NCI-H345 treated with DMSO at 0.1 percent for 48 hours (cell line): ENCODE measurements at regions not wholly inside any gene's neighbourhood (a gene's known extent, or its start where the extent isn't known, plus 50 kb on each side); places are given as distances from the start of the nearest gene placed in this dataset.
"Not testable (repeated sequence)": the region's sequence is repeated elsewhere in the genome, so short reads cannot be mapped to it uniquely, and the experiment has no call there.

ENCODE experiments used
- DNase-seq: peaks from one replicate; lab custom pipeline; 2025; ENCODE audit not compliant: unreplicated experiment; lab: John Stamatoyannopoulos, UW

DNA sequence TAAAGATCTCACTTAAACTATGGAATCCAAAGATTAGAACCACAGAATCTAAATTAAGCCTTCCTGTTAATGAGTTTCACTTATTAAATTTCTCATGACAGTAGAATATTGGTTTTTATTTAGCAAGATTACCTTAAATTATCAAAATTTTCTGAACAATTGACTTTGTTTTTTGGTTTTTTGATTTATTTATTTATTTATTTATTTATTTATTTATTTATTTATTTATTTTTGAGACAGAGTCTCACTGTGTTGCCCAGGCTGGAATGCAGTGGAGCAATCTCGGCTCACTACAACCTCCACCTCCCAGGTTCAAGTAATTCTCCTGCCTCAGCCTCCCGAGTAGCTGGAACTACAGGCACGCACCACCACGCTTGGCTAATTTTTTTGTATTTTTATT is 538.6 kb downstream of the AMY1C start:
- DNase-seq = not testable (repeated sequence)

DNA sequence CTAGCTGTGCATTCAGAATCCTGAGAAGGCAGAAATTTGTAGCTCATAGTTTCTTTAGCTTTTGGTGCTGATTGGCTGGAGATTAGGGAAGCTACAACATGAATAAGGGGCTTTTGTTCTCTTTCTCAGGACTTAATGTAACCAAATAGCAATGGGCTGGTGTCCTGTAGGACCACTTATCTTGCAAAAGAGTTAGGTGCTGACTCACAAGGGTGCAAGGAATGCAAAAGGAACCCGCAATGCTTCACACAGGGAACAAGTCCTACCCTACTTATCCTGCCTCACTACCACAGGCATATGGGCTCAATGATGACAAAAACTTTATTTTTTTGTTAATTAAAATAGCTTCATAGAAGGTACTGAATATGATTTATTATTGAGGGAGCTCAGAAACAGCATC is 541.5 kb downstream of the AMY1C start:
- no peak for DNase-seq

DNA sequence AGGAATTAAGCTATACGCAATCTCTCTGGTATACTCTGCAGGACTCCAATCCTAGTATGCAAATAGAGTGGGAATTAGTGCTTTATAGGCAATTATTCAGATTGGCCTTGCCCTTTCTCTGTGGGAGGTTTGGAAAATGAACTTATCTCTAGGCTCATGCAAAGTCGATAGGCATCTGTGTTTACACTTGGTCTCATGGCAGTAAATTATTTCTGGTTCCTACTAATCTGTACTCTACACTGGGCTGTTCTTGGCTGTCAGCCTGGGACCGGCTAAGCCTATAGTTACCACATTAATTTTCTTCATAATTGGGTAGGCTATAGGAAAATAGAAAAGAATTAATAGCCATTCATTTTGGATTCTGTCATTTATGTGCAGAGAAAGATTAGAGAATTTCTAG is 544.6 kb downstream of the AMY1C start:
- DNase-seq = no peak

DNA sequence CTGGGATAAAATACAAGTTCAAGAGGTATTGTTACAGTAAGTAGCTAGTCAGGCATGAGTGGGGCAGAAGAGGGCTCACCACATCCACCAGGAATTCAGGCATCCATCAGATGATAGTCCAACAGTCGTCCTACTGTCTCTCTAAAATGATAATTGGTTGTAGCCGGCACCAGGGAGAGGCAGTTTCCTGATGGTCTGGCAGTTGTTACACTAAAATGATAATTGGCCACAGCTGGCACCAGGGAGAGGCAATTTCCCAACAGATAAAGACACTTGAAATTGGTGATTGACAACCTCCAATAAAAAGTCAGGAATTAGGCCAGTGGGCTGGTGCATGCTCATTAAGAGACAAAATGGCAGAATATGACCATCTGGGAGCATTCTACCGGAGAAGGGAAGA is 545.8 kb downstream of the AMY1C start:
- DNase-seq = no peak

DNA sequence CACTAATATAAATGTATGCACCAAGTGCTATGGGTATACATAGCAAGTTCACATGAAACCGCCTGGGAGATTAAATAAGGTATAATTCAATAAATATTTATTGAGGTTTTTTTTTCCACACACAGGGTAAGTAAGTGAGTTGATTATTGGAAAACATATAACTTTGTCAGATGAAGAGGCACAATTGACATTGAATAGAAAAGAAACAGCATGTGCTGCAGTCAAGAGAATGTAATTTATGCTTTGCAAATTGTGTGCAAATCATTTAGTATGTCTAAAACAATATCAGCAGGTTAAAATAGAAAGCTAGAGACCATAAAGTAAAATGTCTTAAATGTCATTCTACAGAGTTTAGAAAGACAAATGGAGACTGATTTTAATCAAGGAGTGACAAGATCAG is 560.0 kb downstream of the AMY1C start:
- no peak for DNase-seq

DNA sequence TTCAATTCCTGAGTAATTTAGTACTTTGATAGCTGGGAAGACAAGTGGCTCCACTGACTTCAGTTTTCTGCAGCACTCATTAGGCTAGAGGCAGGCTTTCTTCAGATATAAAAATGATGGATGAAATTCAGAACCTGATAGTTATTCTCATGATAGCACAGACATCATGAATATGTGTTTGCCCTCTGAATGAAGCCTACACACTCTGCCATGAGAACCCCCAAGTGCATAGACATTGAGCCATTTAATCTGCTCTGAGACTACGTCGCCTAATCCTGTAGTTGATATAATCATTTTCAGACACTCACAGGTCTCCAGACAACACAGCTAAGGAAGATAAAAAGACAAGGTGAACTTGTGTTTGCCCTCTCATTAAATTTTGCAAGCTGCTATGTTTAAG is 566.1 kb downstream of the AMY1C start:
- DNase-seq = no peak

DNA sequence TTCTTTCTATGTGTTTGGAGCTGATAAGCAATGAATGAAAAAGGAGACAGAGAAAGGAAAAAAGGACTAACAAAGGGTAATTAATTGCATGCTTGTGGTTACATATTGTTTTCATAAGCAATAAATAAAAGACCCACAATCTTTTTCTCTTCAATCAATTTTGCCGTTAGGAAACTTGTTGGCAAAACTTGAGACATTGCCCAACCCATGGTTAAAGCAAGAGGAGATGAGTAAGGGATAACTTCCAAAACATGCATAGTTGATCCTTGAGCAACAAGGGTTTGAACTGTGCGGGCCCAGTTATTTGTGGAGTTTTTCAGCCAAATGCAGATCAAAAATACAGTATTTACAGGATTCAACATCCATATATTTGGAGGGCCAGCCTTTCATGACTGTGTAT is 572.4 kb downstream of the AMY1C start:
- DNase-seq = no peak

DNA sequence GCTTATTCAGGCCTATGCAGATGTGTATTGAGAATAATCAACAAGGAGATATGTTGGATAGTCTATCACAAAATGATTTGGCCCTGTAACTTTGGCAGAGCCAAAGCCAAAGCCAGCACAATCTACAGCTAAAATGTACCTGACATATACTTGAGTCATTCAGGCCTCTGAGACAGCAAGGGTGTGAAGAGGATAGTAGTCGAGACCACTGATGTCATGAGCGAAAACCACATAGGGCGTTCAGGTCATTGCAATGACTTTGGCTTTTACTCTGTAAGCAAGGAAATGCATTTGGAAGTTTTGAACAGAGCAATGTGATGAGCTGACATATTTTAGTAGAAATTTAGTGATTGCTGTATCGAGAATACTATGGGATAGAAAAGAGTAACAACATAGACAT is 579.6 kb downstream of the AMY1C start:
- DNase-seq = no peak

DNA sequence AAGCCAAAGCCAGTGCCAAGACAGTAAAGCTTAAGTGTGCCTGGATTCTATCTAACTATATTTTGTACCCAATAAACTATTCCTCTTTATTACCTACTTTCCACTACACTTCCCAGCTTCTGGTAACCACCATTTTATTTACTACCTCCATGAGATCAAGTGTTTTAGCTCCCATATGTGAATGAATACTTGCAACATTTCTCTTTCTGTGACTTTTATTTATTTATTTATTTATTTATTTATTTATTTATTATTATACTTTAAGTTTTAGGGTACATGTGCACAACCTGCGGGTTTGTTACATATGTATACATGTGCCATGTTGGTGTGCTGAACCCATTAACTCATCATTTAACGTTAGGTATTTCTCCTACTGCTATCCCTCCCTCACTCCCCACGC is 582.1 kb downstream of the AMY1C start:
- DNase-seq = no peak

DNA sequence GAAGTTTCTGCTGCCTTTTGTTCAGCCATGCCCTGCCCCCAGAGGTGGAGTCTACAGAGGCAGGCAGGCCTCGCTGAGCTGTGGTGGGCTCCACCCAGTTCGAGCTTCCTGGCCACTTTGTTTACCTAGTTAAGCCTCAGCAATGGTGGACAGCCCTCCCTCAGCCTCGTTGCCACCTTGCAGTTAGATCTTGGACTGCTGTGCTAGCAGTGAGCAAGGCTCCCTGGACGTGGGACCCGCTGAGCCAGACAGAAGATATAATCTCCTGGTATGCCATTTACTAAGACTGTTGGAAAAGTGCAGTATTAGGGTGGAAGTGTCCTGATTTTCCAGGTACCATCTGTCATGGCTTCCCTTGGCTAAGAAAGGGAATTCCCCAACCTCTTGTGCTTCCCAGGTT is 588.2 kb downstream of the AMY1C start:
- not testable (repeated sequence) for DNase-seq

DNA sequence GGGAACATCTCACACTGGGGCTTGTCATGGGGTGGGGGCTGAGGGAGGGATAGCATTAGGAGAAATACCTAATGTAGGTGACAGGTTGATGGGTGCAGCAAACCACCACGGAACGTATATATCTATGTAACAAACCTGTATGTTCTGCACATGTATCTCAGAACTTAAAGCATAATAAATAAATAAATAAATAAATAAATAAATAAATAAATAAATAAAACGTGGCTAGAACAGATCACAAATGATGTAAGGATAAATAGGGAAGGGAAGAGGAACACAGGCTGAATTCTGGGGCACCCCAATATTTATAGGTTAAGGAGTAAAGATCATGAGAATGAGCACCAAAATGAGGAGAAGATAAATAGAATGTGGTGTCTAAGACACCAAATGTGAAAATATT is 592.2 kb downstream of the AMY1C start:
- no peak for DNase-seq

DNA sequence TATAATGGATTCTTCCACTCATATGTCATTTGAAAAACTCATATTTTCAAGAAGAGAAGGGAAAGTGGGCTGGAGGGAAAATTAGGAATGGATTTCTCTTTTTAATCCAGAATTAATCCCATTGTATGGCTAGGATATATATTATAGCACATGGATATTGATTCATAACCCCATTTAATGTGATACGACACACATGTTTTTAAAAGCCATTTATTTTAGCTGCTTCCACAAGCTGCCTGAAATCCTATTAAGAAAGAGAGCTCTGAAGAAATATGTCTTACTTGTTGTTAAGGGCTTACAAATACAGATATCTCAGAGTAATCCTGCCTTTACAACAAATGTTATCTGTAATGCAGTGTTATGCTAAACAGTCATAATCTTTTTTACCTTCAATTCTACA is 598.6 kb downstream of the AMY1C start:
- no peak for DNase-seq

DNA sequence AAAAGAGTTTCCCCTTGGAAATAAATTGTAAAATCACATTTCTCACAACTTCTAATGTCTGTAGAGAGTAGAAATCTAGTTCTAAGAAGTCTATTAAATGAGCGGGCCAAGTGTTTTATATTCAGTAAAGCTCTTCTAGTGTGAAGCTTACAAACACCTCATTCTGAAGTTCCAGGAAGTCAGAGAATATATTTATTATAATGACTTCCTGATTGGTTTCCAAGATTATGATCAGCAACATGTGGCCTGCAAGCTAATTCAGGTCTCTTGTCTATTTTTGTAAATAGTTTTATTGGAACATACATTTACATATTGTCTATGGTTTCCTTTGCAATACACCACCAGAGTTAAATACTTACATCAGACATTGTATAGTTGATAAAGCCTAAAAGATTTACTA is 603.9 kb downstream of the AMY1C start:
- no peak for DNase-seq

DNA sequence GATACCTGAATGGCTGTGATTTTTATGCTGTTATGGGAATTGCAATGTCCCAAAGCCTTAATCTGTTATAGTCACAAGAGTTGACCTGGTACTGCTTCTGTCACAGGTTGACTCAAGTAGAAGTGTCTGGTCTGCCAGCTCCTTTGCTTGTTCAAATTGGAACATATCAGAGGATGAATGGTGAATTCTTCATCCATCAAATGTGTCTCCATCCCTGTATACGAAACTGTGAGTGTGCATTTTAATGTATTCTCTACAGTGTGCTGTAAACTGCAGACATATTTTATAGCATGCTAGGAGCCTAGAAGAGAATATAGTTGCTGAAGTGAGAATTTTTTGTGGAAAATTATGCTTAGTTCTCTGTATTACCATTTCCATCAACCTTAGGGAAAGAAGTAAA is 608.4 kb downstream of the AMY1C start:
- DNase-seq = no peak

DNA sequence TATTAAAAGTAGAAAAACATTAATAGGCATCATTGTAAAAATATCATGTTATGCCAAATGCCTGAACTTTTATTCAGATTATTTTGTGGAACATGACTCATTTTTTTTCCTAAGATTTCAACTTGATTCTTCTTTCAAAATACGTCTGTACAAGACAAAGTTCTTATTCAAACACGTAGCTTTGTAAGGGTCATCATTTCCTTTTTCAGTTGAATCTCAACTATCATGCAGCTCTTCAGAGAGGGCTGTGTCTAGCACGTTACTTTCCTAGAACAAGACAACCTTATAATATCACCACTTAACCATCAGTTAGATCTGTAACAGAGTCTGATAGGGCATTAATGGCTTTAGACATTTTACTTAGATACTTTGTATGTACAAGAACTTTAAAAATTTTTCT is 608.9 kb downstream of the AMY1C start:
- no peak for DNase-seq

DNA sequence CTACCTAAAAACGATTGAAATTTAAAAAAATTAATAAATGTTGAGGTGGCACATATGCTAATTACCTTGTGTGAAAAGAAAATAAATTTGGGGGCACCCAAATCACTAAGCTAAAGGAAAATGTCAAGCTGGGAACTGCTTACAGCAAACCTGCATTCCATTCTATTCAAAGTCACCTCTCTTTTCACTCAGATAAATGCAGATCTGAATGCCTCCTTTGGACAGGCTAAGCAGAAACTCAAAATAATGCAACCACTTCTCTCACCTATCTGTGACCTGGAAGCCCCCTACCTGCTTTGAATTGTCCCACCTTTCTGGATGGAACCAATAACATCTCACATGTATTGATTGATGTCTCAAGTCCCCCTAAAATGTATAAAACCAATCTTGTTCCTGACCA is 628.7 kb downstream of the AMY1C start:
- DNase-seq = no peak

DNA sequence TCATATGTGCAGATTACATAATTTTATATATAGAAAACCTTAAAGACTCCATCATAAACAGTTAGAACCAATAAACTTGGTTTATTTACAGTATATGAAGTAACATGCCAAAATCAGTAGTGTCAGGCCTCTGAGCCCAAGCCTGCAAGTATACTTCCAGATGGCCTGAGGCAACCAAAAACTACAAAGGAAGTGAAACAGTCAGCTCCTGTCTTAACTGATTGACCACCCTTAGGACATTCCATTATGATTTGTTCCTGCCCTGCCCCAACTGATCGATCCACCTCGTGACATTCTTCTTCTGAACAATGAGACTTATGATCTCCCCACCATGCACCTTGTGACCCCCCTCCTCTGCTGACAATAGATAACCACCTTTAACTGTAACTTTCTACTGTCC is 630.3 kb downstream of the AMY1C start:
- no peak for DNase-seq

DNA sequence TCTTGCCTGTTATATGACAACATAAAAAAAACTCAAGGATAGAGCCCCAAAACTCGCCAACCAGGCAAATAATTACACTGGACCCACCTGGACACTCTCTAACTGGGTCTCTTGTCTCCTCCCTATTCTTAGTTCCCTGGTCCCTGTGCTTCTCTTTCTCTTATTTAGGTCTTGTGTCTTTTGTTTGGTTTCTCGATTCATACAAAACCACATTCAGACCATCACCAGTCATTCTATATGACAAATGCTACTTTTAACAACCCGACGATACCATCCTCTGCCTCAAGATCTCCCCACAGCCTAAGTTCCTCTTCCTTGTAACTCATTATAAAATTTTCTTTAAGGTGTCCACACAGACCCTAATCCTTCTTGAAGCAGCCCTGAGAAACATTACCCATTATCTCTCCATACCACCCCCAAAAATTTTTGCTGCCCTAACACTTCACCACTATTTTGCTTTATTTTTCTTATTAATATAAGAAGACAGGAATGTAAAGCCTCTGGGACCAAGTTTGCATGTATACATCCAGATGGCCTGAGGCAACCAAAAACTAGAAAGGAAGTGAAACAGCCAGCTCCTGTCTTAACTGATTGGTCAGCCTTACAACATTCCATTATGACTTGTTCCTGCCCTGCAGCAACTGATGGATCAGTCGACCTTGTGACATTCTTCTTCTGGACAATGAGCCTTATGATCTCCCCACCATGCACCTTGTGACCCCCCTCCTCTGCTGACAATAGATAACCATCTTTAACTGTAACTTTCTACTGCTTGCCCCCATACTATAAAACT is 638.2 kb downstream of the AMY1C start:
- no peak for DNase-seq

DNA sequence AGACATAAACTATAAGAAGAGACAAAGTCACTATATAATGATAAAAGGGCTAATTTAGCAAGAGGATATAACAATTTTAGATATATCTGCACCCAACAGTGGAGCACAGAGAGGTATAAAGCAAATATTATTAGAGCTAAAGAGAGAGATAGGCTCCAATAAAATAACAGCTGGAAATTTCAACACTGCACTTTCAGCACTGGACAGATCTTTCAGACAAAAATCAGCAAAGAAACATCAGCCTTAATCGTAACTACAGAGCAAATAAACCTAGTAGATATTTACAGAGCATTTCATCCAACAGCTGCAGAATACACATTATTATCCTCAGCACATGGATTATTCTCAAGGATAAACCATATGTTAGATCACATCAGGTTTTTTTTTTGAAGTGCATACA is 642.9 kb downstream of the AMY1C start:
- no peak for DNase-seq

DNA sequence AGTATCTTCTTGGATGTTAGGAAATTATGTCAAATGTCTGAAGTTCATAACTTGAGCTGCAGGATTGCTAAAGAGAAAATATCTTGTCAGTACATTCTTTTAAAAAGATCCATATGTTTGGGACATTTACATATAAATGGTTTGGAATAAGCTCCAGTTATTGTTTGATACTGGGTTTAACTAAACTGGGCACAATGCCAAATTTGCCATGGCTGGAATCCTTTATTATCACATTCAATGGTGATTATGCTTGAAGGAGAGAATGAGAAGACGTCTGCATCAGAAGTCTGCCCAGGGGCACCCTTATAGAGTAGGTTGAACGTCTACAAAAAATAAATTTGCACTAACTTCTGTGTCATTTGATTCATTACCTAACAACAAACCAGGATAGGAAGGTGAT is 652.5 kb downstream of the AMY1C start:
- peak; percentile 71 for DNase-seq

DNA sequence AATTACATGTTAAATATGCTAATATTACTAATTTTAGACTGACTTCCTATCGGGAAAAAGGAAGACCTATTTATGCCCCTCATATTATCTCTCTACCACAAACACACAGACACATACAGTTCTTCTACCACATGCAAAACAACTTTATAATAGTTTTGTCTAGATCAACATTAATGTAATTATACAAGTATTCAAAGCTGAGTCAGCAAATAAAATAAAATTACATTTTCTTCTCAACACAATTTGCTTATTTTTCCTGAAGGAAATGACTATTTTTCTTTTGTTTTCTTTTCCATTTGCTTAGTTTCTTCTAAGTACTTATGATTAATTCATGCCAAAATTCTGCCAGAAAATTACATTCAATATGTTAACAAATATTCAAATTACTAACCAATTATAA is 654.2 kb downstream of the AMY1C start:
- no peak for DNase-seq

DNA sequence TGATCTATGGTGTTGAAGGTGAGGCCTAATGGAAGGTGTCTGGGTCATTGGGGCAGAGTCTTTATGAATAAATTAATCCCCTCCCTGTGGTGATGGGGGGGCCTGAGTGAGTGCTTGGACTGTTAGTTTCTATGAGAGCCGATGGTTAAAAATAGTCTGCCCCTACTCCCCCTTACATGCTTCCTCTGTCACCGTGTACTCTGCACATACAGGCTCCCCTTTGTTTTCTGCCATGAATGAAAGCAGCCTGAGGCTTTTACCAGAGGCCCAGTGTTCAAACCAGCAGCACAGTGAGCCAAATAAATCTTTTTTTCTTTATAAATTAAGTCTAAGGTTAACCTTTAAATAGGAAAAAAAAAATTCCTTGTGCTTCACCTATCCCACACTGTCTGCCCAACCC is 657.0 kb downstream of the AMY1C start:
- DNase-seq = no peak

DNA sequence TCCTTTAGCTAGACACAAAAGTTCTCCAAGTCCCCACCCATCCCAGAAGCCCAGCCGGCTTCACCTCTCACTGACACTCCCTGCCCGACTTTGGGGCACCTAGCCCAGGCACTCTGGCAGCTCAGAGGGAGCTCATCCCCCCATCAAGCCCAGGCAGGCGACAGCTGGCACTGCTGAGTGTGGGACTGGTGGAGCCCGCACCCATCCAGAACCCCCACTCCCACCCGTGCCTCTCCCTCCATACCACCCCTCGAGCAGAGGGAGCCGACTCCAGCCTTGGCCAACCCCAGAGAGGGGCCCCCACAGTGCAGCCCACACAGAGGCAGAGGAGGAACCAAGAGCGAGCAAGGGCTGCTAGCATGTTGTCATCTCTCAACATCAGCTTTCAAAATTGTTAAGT is 658.6 kb downstream of the AMY1C start:
- DNase-seq = no peak
